GM23338 (cell line): ENCODE measurements at regions not wholly inside any gene's neighbourhood (a gene's known extent, or its start where the extent isn't known, plus 50 kb on each side); places are given as distances from the start of the nearest gene placed in this dataset.

Experiments used
- ATAC-seq: fragments of 200-7000 bp; cut with Tn5 transposase; 3 replicates; pipeline ENCODE4 v1.9.1; 2020
- DNase-seq: peaks from one replicate; pipeline ENCODE4 v3.0.0-alpha.2; 2015; ENCODE audit warnings: low spot score
- H2AFZ ChIP-seq: fragments of 200-600 bp; sonication (generic); 2 replicates; pipeline ENCODE4 v1.8.0; 2016; ENCODE audit warnings: antibody characterized with exemption, mild to moderate bottlenecking, moderate library complexity
- H3F3A ChIP-seq: fragments of 200-600 bp; sonication (generic); replicated peaks from 2 replicates; pipeline ENCODE4 v1.8.0; 2017; ENCODE audit warnings: antibody characterized with exemption, mixed run types, low read depth
- H3K27ac ChIP-seq: fragments of 200-600 bp; sonication (generic); 2 replicates; pipeline ENCODE4 v1.6.1; 2016; ENCODE audit warnings: low read depth
- H3K27me3 ChIP-seq: fragments of 200-600 bp; sonication (generic); 2 replicates; pipeline ENCODE4 v1.8.0; 2016; ENCODE audit warnings: mild to moderate bottlenecking, mixed run types, moderate library complexity; ENCODE audit not compliant: insufficient read depth
- H3K36me3 ChIP-seq: fragments of 200-600 bp; sonication (generic); 2 replicates; pipeline ENCODE4 v1.8.0; 2016; ENCODE audit warnings: mild to moderate bottlenecking; ENCODE audit not compliant: insufficient read depth
- H3K4me1 ChIP-seq: fragments of 200-600 bp; sonication (generic); 2 replicates; pipeline ENCODE4 v1.8.0; 2016; ENCODE audit warnings: mild to moderate bottlenecking, moderate library complexity; ENCODE audit not compliant: insufficient read depth
- H3K4me2 ChIP-seq: fragments of 200-600 bp; sonication (generic); 2 replicates; pipeline ENCODE4 v1.7.1; 2017; ENCODE audit warnings: mixed run types
- H3K4me3 ChIP-seq: fragments of 200-600 bp; sonication (generic); 2 replicates; pipeline ENCODE4 v1.6.1; 2016; ENCODE audit warnings: mixed run types
- H3K79me2 ChIP-seq: fragments of 200-600 bp; sonication (generic); replicated peaks from 2 replicates; pipeline ENCODE4 v1.8.0; 2017; ENCODE audit warnings: mild to moderate bottlenecking; ENCODE audit not compliant: insufficient read depth
- H3K9me2 ChIP-seq: fragments of 200-600 bp; sonication (generic); 2 replicates; pipeline ENCODE4 v1.8.0; 2017; ENCODE audit not compliant: insufficient read depth
- H4K20me1 ChIP-seq: fragments of 200-600 bp; sonication (generic); replicated peaks from 2 replicates; pipeline ENCODE4 v1.8.0; 2017; ENCODE audit warnings: mild to moderate bottlenecking; ENCODE audit not compliant: insufficient read depth
- H3K27ac Mint-ChIP-seq: 2 replicates; pipeline ENCODE4 v1.8.0; 2020; ENCODE audit warnings: inconsistent platforms, mild to moderate bottlenecking, moderate library complexity, mixed read lengths
- H3K27me3 Mint-ChIP-seq: 3 replicates; pipeline ENCODE4 v1.8.0; 2022; ENCODE audit warnings: low read depth, mild to moderate bottlenecking, moderate library complexity, mixed read lengths, inconsistent platforms; ENCODE audit not compliant: insufficient read depth, poor library complexity
- H3K36me3 Mint-ChIP-seq: 3 replicates; pipeline ENCODE4 v1.8.0; 2021; ENCODE audit warnings: low read depth, mild to moderate bottlenecking, inconsistent platforms, moderate library complexity, mixed read lengths
- H3K4me1 Mint-ChIP-seq: 3 replicates; pipeline ENCODE4 v1.8.0; 2020; ENCODE audit warnings: mild to moderate bottlenecking, inconsistent platforms, mixed read lengths
- H3K4me3 Mint-ChIP-seq: 3 replicates; pipeline ENCODE4 v1.8.0; 2021; ENCODE audit warnings: moderate library complexity, mild to moderate bottlenecking, inconsistent platforms, mixed read lengths
- H3K9me3 Mint-ChIP-seq: 3 replicates; pipeline ENCODE4 v1.8.0; 2020; ENCODE audit warnings: moderate library complexity, mild to moderate bottlenecking, inconsistent platforms, mixed read lengths
- CTCF ChIP-seq, 2 experiments: fragments of 200-600 bp in 1 of 2; sonication (generic) in 1 of 2; conservative IDR thresholded peaks; 2 replicates each; pipeline versions ENCODE4 v1.5.1 to v1.6.1; 2016 to 2017; ENCODE audit warnings: antibody characterized with exemption in 2 of 2, low read depth in 2 of 2, mild to moderate bottlenecking in 2 of 2, moderate library complexity in 1 of 2
- EZH2 ChIP-seq: fragments of 200-600 bp; sonication (generic); IDR thresholded peaks from one replicate; pipeline ENCODE4 v1.8.0; 2017; ENCODE audit warnings: antibody characterized with exemption, mild to moderate bottlenecking, low read depth; ENCODE audit not compliant: unreplicated experiment
- EZH2phosphoT487 ChIP-seq: fragments of 200-600 bp; sonication (generic); IDR thresholded peaks from one replicate; pipeline ENCODE4 v1.8.1; 2018; ENCODE audit warnings: antibody characterized with exemption; ENCODE audit not compliant: unreplicated experiment
- JUNB ChIP-seq: IDR thresholded peaks from one replicate; pipeline ENCODE4 v1.6.1; 2016; ENCODE audit warnings: antibody characterized with exemption; ENCODE audit not compliant: unreplicated experiment
- NANOG ChIP-seq: IDR thresholded peaks from 2 replicates; pipeline ENCODE4 v1.6.1; 2016; ENCODE audit warnings: antibody characterized with exemption, borderline replicate concordance
- POLR2AphosphoS5 ChIP-seq: IDR thresholded peaks from 2 replicates; pipeline ENCODE4 v1.6.1; 2016; ENCODE audit warnings: antibody characterized with exemption, low read depth
- STAT1 ChIP-seq: IDR thresholded peaks from one replicate; pipeline ENCODE4 v1.6.1; 2016; ENCODE audit warnings: antibody characterized with exemption; ENCODE audit not compliant: unreplicated experiment
- ZNF114 ChIP-seq: fragments of 250-450 bp; sonication (Bioruptor Pico); IDR thresholded peaks from 2 replicates; pipeline ENCODE4 v1.5.0; 2020; ENCODE audit warnings: mild to moderate bottlenecking, moderate library complexity
- ZNF331 ChIP-seq: fragments of 250-450 bp; sonication (Bioruptor Pico); IDR thresholded peaks from 2 replicates; pipeline ENCODE4 v1.5.0; 2020; ENCODE audit warnings: low read depth, mild to moderate bottlenecking, moderate library complexity
- TF ChIP-seq, protein P1 (sequence below): IDR thresholded peaks from 2 replicates; pipeline ENCODE4 v1.6.1; 2016; ENCODE audit warnings: antibody characterized with exemption

GRCh38 chr2:19683556-19683955 lies 218.2 kb downstream of the TTC32 start (continued):
- TF ChIP-seq CTCF (conservative IDR thresholded peaks at IDR 0.05; ENCODE audit: low read depth in 2 of 2), result no peak
- no peak for TF ChIP-seq EZH2phosphoT487
- TF ChIP-seq STAT1, result no peak
- no peak for TF ChIP-seq EZH2

GRCh38 chr2:19682493-19682892 lies 219.3 kb downstream of the TTC32 start:
- Mint-ChIP-seq H3K27me3 (peaks cover 5% of the 10 kb centered on the region), H3K4me1 (no peaks in the 10 kb centered on the region), H3K9me3 (no peaks in the 10 kb centered on the region), H3K36me3 (no peaks in the 10 kb centered on the region), H3K27ac (no peak overlapping the region), H3K4me3 (no peak overlapping the region)
- Histone ChIP-seq H3K27me3 (no peaks in the 10 kb centered on the region), H3K4me2 (no peak overlapping the region), H3F3A (no peaks in the 10 kb centered on the region), H3K27ac (no peak overlapping the region), H3K79me2 (no peaks in the 10 kb centered on the region), H3K36me3 (no peaks in the 10 kb centered on the region), H3K9me2 (peaks cover 14% of the 10 kb centered on the region), H2AFZ (no peak overlapping the region), H3K4me3 (no peak overlapping the region), H4K20me1 (no peaks in the 10 kb centered on the region), H3K4me1 (no peaks in the 10 kb centered on the region)
- DNase-seq, result no peak
- TF ChIP-seq ZNF331 (CRISPR knock-in tag), result no peak
- no peak for TF ChIP-seq EZH2phosphoT487
- no peak for TF ChIP-seq EZH2
- ATAC-seq, result no peak

DNA sequence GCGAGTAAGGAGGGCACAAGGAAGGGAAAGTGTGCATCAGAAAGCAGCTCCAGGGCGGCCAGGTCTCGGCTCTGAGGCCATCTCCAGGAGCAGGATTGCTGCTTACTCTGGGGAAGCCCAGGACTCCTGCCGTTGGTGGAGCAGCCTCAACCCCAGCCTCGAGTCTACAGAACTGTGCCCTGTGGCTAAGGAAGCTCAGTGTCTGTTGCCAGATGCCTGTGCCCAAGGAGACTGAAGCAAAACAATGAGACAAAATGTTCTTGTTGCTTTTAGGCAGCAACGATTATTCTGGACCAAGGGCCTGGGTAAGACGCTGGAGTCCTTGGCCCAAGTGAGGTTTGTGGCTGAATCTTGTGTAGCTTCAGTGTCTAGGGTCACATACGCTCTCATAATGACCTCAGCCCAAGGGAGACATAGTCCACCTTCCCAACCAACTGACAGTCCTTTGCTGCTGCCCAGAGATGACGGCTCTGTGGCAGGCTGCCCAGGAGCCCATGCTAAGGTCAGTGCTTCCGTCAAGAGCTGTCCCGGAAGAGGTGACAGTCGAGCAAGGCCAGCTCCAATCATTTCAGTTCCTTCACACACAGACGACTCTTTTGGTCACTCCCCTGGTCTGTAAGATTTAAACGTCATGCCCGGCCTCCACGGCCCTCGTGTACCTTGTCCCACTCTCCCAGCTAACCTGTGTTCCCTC lies 223.8 kb downstream of the TTC32 start:
- H3K4me3 ChIP-seq, result no peak overlapping the region
- H3K36me3 ChIP-seq, result no peaks in the 10 kb centered on the region
- no peaks in the 10 kb centered on the region for H3K27me3 ChIP-seq
- H4K20me1 ChIP-seq, result no peaks in the 10 kb centered on the region
- Mint-ChIP-seq H3K27me3 (peaks cover 5% of the 10 kb centered on the region), H3K4me3 (no peak overlapping the region), H3K36me3 (no peaks in the 10 kb centered on the region), H3K4me1 (no peaks in the 10 kb centered on the region), H3K9me3 (no peaks in the 10 kb centered on the region), H3K27ac (no peak overlapping the region)
- no peaks in the 10 kb centered on the region for H3K79me2 ChIP-seq
- peaks cover 14% of the 10 kb centered on the region for H3K9me2 ChIP-seq
- H2AFZ ChIP-seq, result no peak overlapping the region
- no peaks in the 10 kb centered on the region for H3K4me1 ChIP-seq
- no peaks in the 10 kb centered on the region for H3F3A ChIP-seq
- H3K27ac ChIP-seq, result no peak overlapping the region
- DNase-seq (no peak), ATAC-seq (no peak)
- TF ChIP-seq ZNF114 (CRISPR knock-in tag) (no peak), JUNB (no peak), NANOG (no peak), EZH2 (no peak), EZH2phosphoT487 (no peak), POLR2AphosphoS5 (no peak), ZNF331 (CRISPR knock-in tag) (no peak)
- TF ChIP-seq, protein P1, sequence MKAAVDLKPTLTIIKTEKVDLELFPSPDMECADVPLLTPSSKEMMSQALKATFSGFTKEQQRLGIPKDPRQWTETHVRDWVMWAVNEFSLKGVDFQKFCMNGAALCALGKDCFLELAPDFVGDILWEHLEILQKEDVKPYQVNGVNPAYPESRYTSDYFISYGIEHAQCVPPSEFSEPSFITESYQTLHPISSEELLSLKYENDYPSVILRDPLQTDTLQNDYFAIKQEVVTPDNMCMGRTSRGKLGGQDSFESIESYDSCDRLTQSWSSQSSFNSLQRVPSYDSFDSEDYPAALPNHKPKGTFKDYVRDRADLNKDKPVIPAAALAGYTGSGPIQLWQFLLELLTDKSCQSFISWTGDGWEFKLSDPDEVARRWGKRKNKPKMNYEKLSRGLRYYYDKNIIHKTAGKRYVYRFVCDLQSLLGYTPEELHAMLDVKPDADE, result no peak
- no peak overlapping the region for H3K4me2 ChIP-seq
